ENCODE measurements at regions not wholly inside any gene's neighbourhood (a gene's known extent, or its start where the extent isn't known, plus 50 kb on each side); places are given as distances from the start of the nearest gene placed in this dataset.
"Not testable (repeated sequence)": the region's sequence is repeated elsewhere in the genome, so short reads cannot be mapped to it uniquely, and the experiment has no call there.

- in situ Hi-C loops (cut with MboI; ENCODE audit: low sequenced_read_pairs, unreplicated experiment) = no loop called here
- TF ChIP-seq CTCF (IDR thresholded peaks at IDR 0.05; ENCODE audit: borderline replicate concordance, control extremely low read depth, extremely low read depth, insufficient read depth, missing control alignments) = no peak
- DNase-seq (ENCODE audit: low spot score) = no peak
Observed at GRCh38 chr9:13032585-13032984, 246.9 kb downstream of the MPDZ start.

GRCh38 chr9:13033959-13034693 lies 245.4 kb downstream of the MPDZ start:
- in situ Hi-C loops (cut with MboI; ENCODE audit: low sequenced_read_pairs, unreplicated experiment) = no loop called here
- DNase-seq (ENCODE audit: low spot score) = peak; percentile 63
- TF ChIP-seq CTCF (IDR thresholded peaks at IDR 0.05; ENCODE audit: borderline replicate concordance, control extremely low read depth, extremely low read depth, insufficient read depth, missing control alignments) = peak; percentile 48

GRCh38 chr9:13034694-13035002 lies 244.8 kb downstream of the MPDZ start:
- no peak for DNase-seq (ENCODE audit: low spot score)
- in situ Hi-C loops (cut with MboI; ENCODE audit: low sequenced_read_pairs, unreplicated experiment) = no loop called here
- no peak for TF ChIP-seq CTCF (IDR thresholded peaks at IDR 0.05; ENCODE audit: borderline replicate concordance, control extremely low read depth, extremely low read depth, insufficient read depth, missing control alignments)

GRCh38 chr9:13035822-13036221 lies 243.7 kb downstream of the MPDZ start:
- DNase-seq (ENCODE audit: low spot score) = no peak
- TF ChIP-seq CTCF (IDR thresholded peaks at IDR 0.05; ENCODE audit: borderline replicate concordance, control extremely low read depth, extremely low read depth, insufficient read depth, missing control alignments) = no peak
- in situ Hi-C loops (cut with MboI; ENCODE audit: low sequenced_read_pairs, unreplicated experiment) = no loop called here

- in situ Hi-C loops (cut with MboI; ENCODE audit: low sequenced_read_pairs, unreplicated experiment); DNase-seq (ENCODE audit: low spot score): not testable (repeated sequence)
Observed at GRCh38 chr9:13037808-13038207, 241.7 kb downstream of the MPDZ start.

GRCh38 chr9:13047827-13048587 lies 231.5 kb downstream of the MPDZ start:
- no peak for DNase-seq (ENCODE audit: low spot score)
- TF ChIP-seq CTCF (IDR thresholded peaks at IDR 0.05; ENCODE audit: borderline replicate concordance, control extremely low read depth, extremely low read depth, insufficient read depth, missing control alignments) = no peak
- in situ Hi-C loops (cut with MboI; ENCODE audit: low sequenced_read_pairs, unreplicated experiment) = no loop called here

- DNase-seq (ENCODE audit: low spot score) = no peak
- TF ChIP-seq CTCF (IDR thresholded peaks at IDR 0.05; ENCODE audit: borderline replicate concordance, control extremely low read depth, extremely low read depth, insufficient read depth, missing control alignments) = no peak
- in situ Hi-C loops (cut with MboI; ENCODE audit: low sequenced_read_pairs, unreplicated experiment) = no loop called here
Observed at GRCh38 chr9:13049223-13049622, 230.3 kb downstream of the MPDZ start.
